Loucy (cell line): ENCODE measurements at regions not wholly inside any gene's neighbourhood (a gene's known extent, or its start where the extent isn't known, plus 50 kb on each side); places are given as distances from the start of the nearest gene placed in this dataset.
"Not testable (repeated sequence)": the region's sequence is repeated elsewhere in the genome, so short reads cannot be mapped to it uniquely, and the experiment has no call there.

Experiments
- CTCF ChIP-seq: fragments of 200-600 bp; sonication (generic); conservative IDR thresholded peaks from 2 replicates; pipeline ENCODE4 v1.5.1; 2014; ENCODE audit warnings: mild to moderate bottlenecking, antibody characterized with exemption, low read length
- EZH2phosphoT487 ChIP-seq: fragments of 200-600 bp; IDR thresholded peaks from 2 replicates; pipeline ENCODE4 v1.6.1; 2018; ENCODE audit warnings: antibody characterized with exemption, mild to moderate bottlenecking, moderate library complexity, borderline replicate concordance

GRCh38 chr20:53654521-53654920 is 60.9 kb upstream of the ZNF217 start:
- not testable (repeated sequence) for TF ChIP-seq CTCF, EZH2phosphoT487
